ENCODE measurements at regions not wholly inside any gene's neighbourhood (a gene's known extent, or its start where the extent isn't known, plus 50 kb on each side); places are given as distances from the start of the nearest gene placed in this dataset.

DNA sequence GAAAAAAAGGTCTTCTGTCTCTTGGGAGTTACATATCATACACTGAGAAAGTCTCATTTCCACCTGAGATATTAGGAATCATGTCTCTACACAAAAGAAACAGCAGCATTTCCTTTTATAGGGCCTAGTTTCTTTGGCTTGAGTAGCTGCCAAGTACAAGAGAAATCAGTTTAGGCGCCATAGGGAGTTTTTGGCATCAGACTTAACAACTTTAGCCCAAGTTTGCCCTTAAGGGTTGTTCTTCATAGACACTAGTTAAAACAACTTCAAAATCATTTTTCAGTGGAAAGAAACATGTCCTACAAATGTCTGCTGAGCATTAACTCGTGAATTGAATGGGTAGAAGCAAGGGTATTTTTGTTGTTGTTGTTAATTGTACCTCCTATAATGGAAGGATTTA is 587.0 kb upstream of the DSEL start:
- no peak overlapping the region for H3K27ac ChIP-seq
- TF ChIP-seq ZFX (IDR thresholded peaks at IDR 0.05) (no peak), CTCF (conservative IDR thresholded peaks at IDR 0.05) (no peak)

- no peak for TF ChIP-seq CTCF (conservative IDR thresholded peaks at IDR 0.05)
- no peak for TF ChIP-seq ZFX (IDR thresholded peaks at IDR 0.05)
- H3K27ac ChIP-seq: no peak overlapping the region
These were observed 585.6 kb upstream of the DSEL start for GRCh38 chr18:68102117-68102516.

- no peak overlapping the region for H3K27ac ChIP-seq
- no peak for TF ChIP-seq CTCF (conservative IDR thresholded peaks at IDR 0.05)
- no peak for TF ChIP-seq ZFX (IDR thresholded peaks at IDR 0.05)
These were observed 582.1 kb upstream of the DSEL start for GRCh38 chr18:68098655-68099054.

DNA sequence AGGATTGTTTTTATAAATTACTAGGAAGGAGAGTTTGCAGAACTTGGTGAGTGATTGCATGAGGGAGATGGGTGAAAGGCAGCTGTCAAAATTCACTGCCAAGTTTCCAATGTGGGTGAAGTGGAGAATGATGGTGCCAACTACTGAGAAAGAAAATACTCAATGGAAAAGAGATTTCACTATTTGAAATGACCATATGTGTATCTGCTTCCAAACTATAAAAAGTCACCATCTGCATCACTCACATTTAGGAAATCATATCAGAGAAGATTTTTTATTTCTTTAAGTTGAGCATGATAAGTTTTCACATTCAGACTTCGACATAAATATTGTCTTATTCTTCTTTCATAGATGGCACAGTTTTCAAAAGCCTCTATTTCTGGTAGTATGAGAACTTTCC is 570.0 kb upstream of the DSEL start:
- TF ChIP-seq CTCF (conservative IDR thresholded peaks at IDR 0.05) (no peak), ZFX (IDR thresholded peaks at IDR 0.05) (no peak)
- H3K27ac ChIP-seq: no peak overlapping the region

- TF ChIP-seq CTCF (conservative IDR thresholded peaks at IDR 0.05) (no peak), ZFX (IDR thresholded peaks at IDR 0.05) (no peak)
- H3K27ac ChIP-seq: no peak overlapping the region
These were observed 568.7 kb upstream of the DSEL start for GRCh38 chr18:68085251-68085650.

GRCh38 chr18:68083776-68084175 is 567.3 kb upstream of the DSEL start:
- TF ChIP-seq ZFX (IDR thresholded peaks at IDR 0.05): no peak
- TF ChIP-seq CTCF (conservative IDR thresholded peaks at IDR 0.05): no peak
- H3K27ac ChIP-seq: no peak overlapping the region

DNA sequence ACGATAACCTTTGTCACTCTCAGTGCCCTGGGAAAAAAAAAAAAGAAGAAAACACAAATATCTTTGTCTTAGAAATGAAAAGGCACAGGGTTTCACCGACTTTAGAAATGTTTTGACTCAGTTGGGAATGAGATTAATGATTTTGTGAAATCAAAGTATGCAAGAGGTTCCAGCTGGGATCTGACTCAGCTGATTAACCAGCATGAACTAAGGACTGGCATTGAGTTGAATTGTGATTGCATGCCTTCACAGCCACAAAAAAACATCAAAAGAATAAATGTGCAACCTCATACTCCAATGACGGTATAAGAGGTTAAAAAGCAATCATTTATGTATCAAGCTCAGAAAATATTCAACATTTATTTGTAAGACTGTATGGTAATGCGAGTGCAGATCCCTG is 566.6 kb upstream of the DSEL start:
- TF ChIP-seq ZFX (IDR thresholded peaks at IDR 0.05) (no peak), CTCF (conservative IDR thresholded peaks at IDR 0.05) (no peak)
- H3K27ac ChIP-seq: no peak overlapping the region

Measured in C4-2B (cell line).